ENCODE measurements at regions not wholly inside any gene's neighbourhood (a gene's known extent, or its start where the extent isn't known, plus 50 kb on each side); places are given as distances from the start of the nearest gene placed in this dataset.

DNA sequence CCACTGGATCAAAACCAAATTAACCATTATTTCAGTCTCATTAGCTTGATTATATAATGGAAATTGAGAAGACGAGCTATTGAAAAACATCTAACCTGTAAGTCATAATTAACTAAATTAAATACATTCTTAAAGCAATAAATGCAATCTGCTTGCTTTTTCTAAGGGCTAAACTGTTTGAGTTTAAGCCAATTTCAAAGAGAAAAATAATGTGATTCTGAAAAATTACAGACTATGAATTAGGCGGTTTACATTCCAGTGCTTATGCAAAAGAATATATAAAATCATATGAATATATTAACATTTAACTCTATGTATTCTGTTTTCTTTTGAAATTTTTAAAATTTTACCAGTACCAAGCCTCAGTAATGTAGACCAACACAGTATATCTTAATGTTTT is 1349.4 kb downstream of the FSCB start:
- H3K9ac ChIP-seq (ENCODE audit: low read length) = no peak overlapping the region
- no peaks in the 10 kb centered on the region for H3K79me1 ChIP-seq (ENCODE audit: low read length)
- no peak overlapping the region for H3K56ac ChIP-seq (ENCODE audit: low read length)
- H2BK5ac ChIP-seq (ENCODE audit: low read length) = no peak overlapping the region
- H3K36me3 ChIP-seq (ENCODE audit: control insufficient read depth, insufficient read depth, low read length) = no peaks in the 10 kb centered on the region
- no peaks in the 10 kb centered on the region for H3K27me3 ChIP-seq (ENCODE audit: insufficient read depth, low read length, poor library complexity)
- no peak overlapping the region for H3K27ac ChIP-seq (ENCODE audit: low read depth, low read length)
- no peak overlapping the region for H3K4me2 ChIP-seq (ENCODE audit: low read length)
- H3K4me1 ChIP-seq (ENCODE audit: control insufficient read depth, low read depth, low read length) = no peaks in the 10 kb centered on the region
- H3K23ac ChIP-seq (ENCODE audit: low read length) = no peak overlapping the region
- no peak overlapping the region for H3K4me3 ChIP-seq (ENCODE audit: low read length)
- WGBS (ENCODE audit: extremely low coverage, insufficient coverage, low lambda C conversion rate) = no CpG with 5 or more reads among the region's 2 CpGs
- no peak overlapping the region for H2BK15ac ChIP-seq (replicated peaks; ENCODE audit: low read depth)
- H4K5ac ChIP-seq (ENCODE audit: low read length) = no peak overlapping the region
- H3K79me2 ChIP-seq (ENCODE audit: control insufficient read depth, insufficient read depth, low read length) = no peaks in the 10 kb centered on the region
- no peak overlapping the region for H4K8ac ChIP-seq (ENCODE audit: low read depth, low read length)
- H3K18ac ChIP-seq (ENCODE audit: low read length) = no peak overlapping the region
- H2BK120ac ChIP-seq (ENCODE audit: low read depth, low read length) = no peak overlapping the region
- H3K4ac ChIP-seq (ENCODE audit: low read depth, low read length) = no peak overlapping the region
- H2AK5ac ChIP-seq (ENCODE audit: low read length) = no peak overlapping the region
- no peak for DNase-seq

DNA sequence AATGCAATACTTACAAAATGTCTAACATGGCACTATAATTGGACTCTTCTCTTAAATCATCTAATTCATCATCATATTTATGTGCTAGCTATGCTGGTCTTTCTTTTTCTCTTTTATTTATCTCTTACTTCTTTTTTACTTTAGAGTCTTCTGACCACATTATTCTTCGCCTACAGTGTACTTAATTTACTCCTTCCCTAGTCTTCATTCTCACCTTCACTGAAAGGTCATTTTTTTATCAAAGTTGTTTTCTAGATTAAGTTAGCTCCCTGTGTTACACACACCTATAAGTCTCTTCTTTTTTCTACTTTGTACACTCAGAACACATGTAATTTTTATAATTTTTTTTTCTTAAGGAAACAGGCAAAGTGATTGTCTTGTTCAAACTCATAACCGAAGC is 1351.2 kb downstream of the FSCB start:
- Histone ChIP-seq H3K27me3 (ENCODE audit: insufficient read depth, low read length, poor library complexity) (no peaks in the 10 kb centered on the region), H4K5ac (ENCODE audit: low read length) (no peak overlapping the region), H3K4ac (ENCODE audit: low read depth, low read length) (no peak overlapping the region), H2BK120ac (ENCODE audit: low read depth, low read length) (no peak overlapping the region), H3K23ac (ENCODE audit: low read length) (no peak overlapping the region), H3K56ac (ENCODE audit: low read length) (no peak overlapping the region), H3K9ac (ENCODE audit: low read length) (no peak overlapping the region), H3K36me3 (ENCODE audit: control insufficient read depth, insufficient read depth, low read length) (no peaks in the 10 kb centered on the region), H4K8ac (ENCODE audit: low read depth, low read length) (no peak overlapping the region), H3K79me2 (ENCODE audit: control insufficient read depth, insufficient read depth, low read length) (no peaks in the 10 kb centered on the region), H3K4me3 (ENCODE audit: low read length) (no peak overlapping the region), H2BK5ac (ENCODE audit: low read length) (no peak overlapping the region), H2AK5ac (ENCODE audit: low read length) (no peak overlapping the region), H3K4me2 (ENCODE audit: low read length) (no peak overlapping the region), H3K4me1 (ENCODE audit: control insufficient read depth, low read depth, low read length) (no peaks in the 10 kb centered on the region), H2BK15ac (replicated peaks; ENCODE audit: low read depth) (no peak overlapping the region), H3K18ac (ENCODE audit: low read length) (no peak overlapping the region), H3K79me1 (ENCODE audit: low read length) (no peaks in the 10 kb centered on the region), H3K27ac (ENCODE audit: low read depth, low read length) (no peak overlapping the region)
- no peak for DNase-seq
- WGBS (ENCODE audit: extremely low coverage, insufficient coverage, low lambda C conversion rate) = no CpG with 5 or more reads among the region's 2 CpGs

DNA sequence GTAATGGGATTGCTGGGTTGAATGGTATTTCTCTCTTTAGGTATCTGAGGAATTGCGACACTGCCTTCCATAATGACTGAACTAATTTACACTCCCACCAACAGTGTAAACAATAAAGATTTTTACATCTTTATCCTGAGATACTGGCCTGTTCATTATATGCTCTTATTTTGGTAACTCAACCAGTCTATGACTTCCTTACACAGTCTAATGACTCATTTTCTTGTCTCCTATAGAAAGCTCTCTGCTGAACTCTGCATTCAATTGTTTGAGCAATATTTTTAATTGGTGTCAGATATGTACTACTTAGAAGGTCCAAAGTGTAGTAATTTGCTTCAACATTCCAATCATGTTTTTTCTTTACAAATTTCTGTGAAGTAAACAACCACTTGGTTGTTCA is 1351.8 kb downstream of the FSCB start:
- H3K79me1 ChIP-seq (ENCODE audit: low read length) = no peaks in the 10 kb centered on the region
- H3K4ac ChIP-seq (ENCODE audit: low read depth, low read length) = no peak overlapping the region
- H2BK120ac ChIP-seq (ENCODE audit: low read depth, low read length) = no peak overlapping the region
- H3K4me2 ChIP-seq (ENCODE audit: low read length) = no peak overlapping the region
- H3K56ac ChIP-seq (ENCODE audit: low read length) = no peak overlapping the region
- no peak overlapping the region for H2BK5ac ChIP-seq (ENCODE audit: low read length)
- no peak overlapping the region for H3K4me3 ChIP-seq (ENCODE audit: low read length)
- no peak overlapping the region for H4K5ac ChIP-seq (ENCODE audit: low read length)
- H3K27me3 ChIP-seq (ENCODE audit: insufficient read depth, low read length, poor library complexity) = no peaks in the 10 kb centered on the region
- no peak overlapping the region for H2BK15ac ChIP-seq (replicated peaks; ENCODE audit: low read depth)
- WGBS (ENCODE audit: extremely low coverage, insufficient coverage, low lambda C conversion rate) = no CpG with 5 or more reads among the region's 1 CpG
- H3K4me1 ChIP-seq (ENCODE audit: control insufficient read depth, low read depth, low read length) = no peaks in the 10 kb centered on the region
- no peaks in the 10 kb centered on the region for H3K79me2 ChIP-seq (ENCODE audit: control insufficient read depth, insufficient read depth, low read length)
- H3K27ac ChIP-seq (ENCODE audit: low read depth, low read length) = no peak overlapping the region
- H3K36me3 ChIP-seq (ENCODE audit: control insufficient read depth, insufficient read depth, low read length) = no peaks in the 10 kb centered on the region
- H2AK5ac ChIP-seq (ENCODE audit: low read length) = no peak overlapping the region
- no peak overlapping the region for H3K23ac ChIP-seq (ENCODE audit: low read length)
- no peak for DNase-seq
- no peak overlapping the region for H3K18ac ChIP-seq (ENCODE audit: low read length)
- no peak overlapping the region for H3K9ac ChIP-seq (ENCODE audit: low read length)
- no peak overlapping the region for H4K8ac ChIP-seq (ENCODE audit: low read depth, low read length)

DNA sequence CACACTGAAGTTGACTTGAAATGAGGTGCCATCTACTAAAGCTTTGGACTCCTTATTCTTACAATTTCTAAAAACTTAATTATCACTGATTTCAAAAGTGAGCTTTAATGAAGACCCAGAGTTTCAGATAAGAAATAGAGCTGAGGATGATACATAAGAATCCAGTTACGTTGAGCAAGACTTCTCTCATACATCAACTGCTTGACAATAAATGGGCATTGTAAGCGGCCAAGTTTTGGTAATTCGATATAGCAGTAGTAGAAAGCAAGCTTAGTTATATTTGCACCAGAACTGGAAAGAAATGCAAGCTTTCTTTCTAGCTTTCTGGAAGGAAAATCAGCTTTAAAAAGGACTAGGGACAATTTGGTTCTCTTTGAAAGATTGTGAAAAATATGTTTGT is 1359.6 kb downstream of the FSCB start:
- no peak overlapping the region for H2BK5ac ChIP-seq (ENCODE audit: low read length)
- no peak overlapping the region for H3K56ac ChIP-seq (ENCODE audit: low read length)
- no peaks in the 10 kb centered on the region for H3K79me2 ChIP-seq (ENCODE audit: control insufficient read depth, insufficient read depth, low read length)
- H3K18ac ChIP-seq (ENCODE audit: low read length) = no peak overlapping the region
- H3K4ac ChIP-seq (ENCODE audit: low read depth, low read length) = no peak overlapping the region
- no peak for DNase-seq
- no peak overlapping the region for H3K4me3 ChIP-seq (ENCODE audit: low read length)
- H2AK5ac ChIP-seq (ENCODE audit: low read length) = no peak overlapping the region
- no peaks in the 10 kb centered on the region for H3K36me3 ChIP-seq (ENCODE audit: control insufficient read depth, insufficient read depth, low read length)
- H3K27ac ChIP-seq (ENCODE audit: low read depth, low read length) = no peak overlapping the region
- no peak overlapping the region for H2BK15ac ChIP-seq (replicated peaks; ENCODE audit: low read depth)
- H3K79me1 ChIP-seq (ENCODE audit: low read length) = no peaks in the 10 kb centered on the region
- no peak overlapping the region for H4K8ac ChIP-seq (ENCODE audit: low read depth, low read length)
- no peaks in the 10 kb centered on the region for H3K27me3 ChIP-seq (ENCODE audit: insufficient read depth, low read length, poor library complexity)
- no peaks in the 10 kb centered on the region for H3K4me1 ChIP-seq (ENCODE audit: control insufficient read depth, low read depth, low read length)
- no peak overlapping the region for H3K4me2 ChIP-seq (ENCODE audit: low read length)
- no CpG with 5 or more reads among the region's 3 CpGs for WGBS (ENCODE audit: extremely low coverage, insufficient coverage, low lambda C conversion rate)
- no peak overlapping the region for H2BK120ac ChIP-seq (ENCODE audit: low read depth, low read length)
- no peak overlapping the region for H4K5ac ChIP-seq (ENCODE audit: low read length)
- H3K23ac ChIP-seq (ENCODE audit: low read length) = no peak overlapping the region
- H3K9ac ChIP-seq (ENCODE audit: low read length) = no peak overlapping the region

DNA sequence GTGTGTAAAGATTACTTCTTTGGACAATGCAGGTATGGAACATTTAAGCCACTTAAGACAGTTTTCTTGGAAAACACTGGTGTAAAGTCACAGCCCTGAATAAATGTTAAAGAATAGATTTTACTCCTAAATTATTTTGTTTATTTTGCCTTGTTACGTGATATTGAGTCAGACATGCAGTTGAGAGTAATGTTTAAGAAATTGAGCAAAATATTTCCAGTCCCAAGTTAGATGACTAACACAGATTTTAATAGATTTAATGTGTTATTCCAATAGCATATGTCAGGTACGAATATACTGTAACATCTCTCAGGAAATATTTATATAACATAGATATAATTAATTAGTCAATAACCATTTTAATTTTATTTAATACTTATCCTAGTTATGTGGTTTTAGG is 1361.7 kb downstream of the FSCB start:
- Histone ChIP-seq H3K27ac (ENCODE audit: low read depth, low read length) (no peak overlapping the region), H3K9ac (ENCODE audit: low read length) (no peak overlapping the region), H2BK5ac (ENCODE audit: low read length) (no peak overlapping the region), H4K5ac (ENCODE audit: low read length) (no peak overlapping the region), H3K23ac (ENCODE audit: low read length) (no peak overlapping the region), H2AK5ac (ENCODE audit: low read length) (no peak overlapping the region), H3K27me3 (ENCODE audit: insufficient read depth, low read length, poor library complexity) (no peaks in the 10 kb centered on the region), H3K4me3 (ENCODE audit: low read length) (no peak overlapping the region), H3K4ac (ENCODE audit: low read depth, low read length) (no peak overlapping the region), H3K79me1 (ENCODE audit: low read length) (no peaks in the 10 kb centered on the region), H3K18ac (ENCODE audit: low read length) (no peak overlapping the region), H3K36me3 (ENCODE audit: control insufficient read depth, insufficient read depth, low read length) (no peaks in the 10 kb centered on the region), H3K4me1 (ENCODE audit: control insufficient read depth, low read depth, low read length) (no peaks in the 10 kb centered on the region), H2BK120ac (ENCODE audit: low read depth, low read length) (no peak overlapping the region), H3K56ac (ENCODE audit: low read length) (no peak overlapping the region), H3K4me2 (ENCODE audit: low read length) (no peak overlapping the region), H2BK15ac (replicated peaks; ENCODE audit: low read depth) (no peak overlapping the region), H4K8ac (ENCODE audit: low read depth, low read length) (no peak overlapping the region), H3K79me2 (ENCODE audit: control insufficient read depth, insufficient read depth, low read length) (no peaks in the 10 kb centered on the region)
- no CpG with 5 or more reads among the region's 2 CpGs for WGBS (ENCODE audit: extremely low coverage, insufficient coverage, low lambda C conversion rate)
- DNase-seq = no peak

DNA sequence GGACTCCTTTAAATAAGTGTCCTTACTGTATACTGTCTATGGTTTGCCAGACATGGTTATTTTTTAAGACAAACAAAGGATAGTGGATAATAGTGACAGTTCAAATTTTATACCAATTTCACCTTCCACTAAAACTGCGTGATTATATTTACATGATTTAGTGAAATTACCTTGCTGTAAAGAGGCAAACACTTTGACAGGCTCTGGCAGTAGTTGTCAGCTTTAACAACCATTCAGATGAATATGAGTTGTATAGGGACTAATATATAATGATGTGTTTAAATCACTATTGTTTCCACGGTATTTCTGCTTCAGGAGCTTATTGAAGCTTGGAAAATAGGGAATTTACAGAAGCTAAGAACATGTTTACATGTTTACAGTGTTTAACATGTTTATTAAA is 1364.0 kb downstream of the FSCB start:
- no CpG with 5 or more reads among the region's 2 CpGs for WGBS (ENCODE audit: extremely low coverage, insufficient coverage, low lambda C conversion rate)
- Histone ChIP-seq H4K8ac (ENCODE audit: low read depth, low read length) (no peak overlapping the region), H3K23ac (ENCODE audit: low read length) (no peak overlapping the region), H3K27ac (ENCODE audit: low read depth, low read length) (no peak overlapping the region), H3K36me3 (ENCODE audit: control insufficient read depth, insufficient read depth, low read length) (no peaks in the 10 kb centered on the region), H2BK120ac (ENCODE audit: low read depth, low read length) (no peak overlapping the region), H3K9ac (ENCODE audit: low read length) (no peak overlapping the region), H3K79me2 (ENCODE audit: control insufficient read depth, insufficient read depth, low read length) (no peaks in the 10 kb centered on the region), H2BK15ac (replicated peaks; ENCODE audit: low read depth) (no peak overlapping the region), H4K5ac (ENCODE audit: low read length) (no peak overlapping the region), H3K79me1 (ENCODE audit: low read length) (no peaks in the 10 kb centered on the region), H3K4me1 (ENCODE audit: control insufficient read depth, low read depth, low read length) (no peaks in the 10 kb centered on the region), H2BK5ac (ENCODE audit: low read length) (no peak overlapping the region), H3K27me3 (ENCODE audit: insufficient read depth, low read length, poor library complexity) (no peaks in the 10 kb centered on the region), H3K4ac (ENCODE audit: low read depth, low read length) (no peak overlapping the region), H2AK5ac (ENCODE audit: low read length) (no peak overlapping the region), H3K18ac (ENCODE audit: low read length) (no peak overlapping the region), H3K4me3 (ENCODE audit: low read length) (no peak overlapping the region), H3K56ac (ENCODE audit: low read length) (no peak overlapping the region), H3K4me2 (ENCODE audit: low read length) (no peak overlapping the region)
- no peak for DNase-seq
